A673 (cell line): ENCODE measurements at regions not wholly inside any gene's neighbourhood (a gene's known extent, or its start where the extent isn't known, plus 50 kb on each side); places are given as distances from the start of the nearest gene placed in this dataset.

Experiments
- BruUV-seq: library from RNA; stranded (reverse); fragments of 400-500 nt; replicated peaks from 2 replicates; lab custom pipeline; 2021; lab: Mats Ljungman, UMichigan
- CTCF ChIA-PET: fragments of 300-600 bp; sonication (Branson Sonifier 250); formaldehyde crosslinking; loops from one replicate; lab custom pipeline; 2022; ENCODE audit warnings: antibody characterized with exemption; lab: Charles Lee
- POLR2A ChIA-PET: fragments of 300-600 bp; sonication (Branson Sonifier 250); formaldehyde crosslinking; loops from one replicate; lab custom pipeline; 2022; ENCODE audit warnings: antibody characterized with exemption; ENCODE audit not compliant: low non-redundant PET; lab: Charles Lee
- DNase-seq: peaks from one replicate; pipeline ENCODE4 v3.0.0-alpha.2; 2015; ENCODE audit warnings: low spot score
- H3K27ac ChIP-seq: fragments of 200-600 bp; sonication (generic); 2 replicates; pipeline ENCODE4 v1.5.1; 2016; ENCODE audit warnings: mixed run types, low read depth, mild to moderate bottlenecking, mixed read lengths, antibody characterized with exemption, low read length; ENCODE audit not compliant: poor library complexity, severe bottlenecking
- H3K27me3 ChIP-seq: fragments of 200-600 bp; sonication (generic); replicated peaks from 2 replicates; pipeline ENCODE4 v1.6.1; 2017; ENCODE audit warnings: mixed run types, low read depth, mild to moderate bottlenecking, mixed read lengths, antibody characterized with exemption, low read length; ENCODE audit not compliant: insufficient read depth, poor library complexity
- H3K36me3 ChIP-seq: fragments of 200-600 bp; sonication (generic); 2 replicates; pipeline ENCODE4 v1.6.1; 2016; ENCODE audit warnings: mixed run types, mild to moderate bottlenecking, mixed read lengths, antibody characterized with exemption, low read length; ENCODE audit not compliant: insufficient read depth, poor library complexity, severe bottlenecking
- H3K4me1 ChIP-seq: fragments of 200-600 bp; sonication (generic); 2 replicates; pipeline ENCODE4 v1.6.1; 2017; ENCODE audit warnings: mixed run types, mild to moderate bottlenecking, mixed read lengths, antibody characterized with exemption, low read length; ENCODE audit not compliant: insufficient read depth, poor library complexity, severe bottlenecking
- H3K4me3 ChIP-seq: fragments of 200-600 bp; sonication (generic); 2 replicates; pipeline ENCODE4 v1.5.1; 2016; ENCODE audit warnings: low read depth, mixed run types, mild to moderate bottlenecking, mixed read lengths, low read length; ENCODE audit not compliant: poor library complexity, severe bottlenecking
- H3K9me3 ChIP-seq: fragments of 200-600 bp; sonication (generic); 2 replicates; pipeline ENCODE4 v1.6.1; 2016; ENCODE audit warnings: mixed run types, low read depth, mild to moderate bottlenecking, mixed read lengths, antibody characterized with exemption, low read length; ENCODE audit not compliant: poor library complexity, severe bottlenecking
- EZH2 ChIP-seq: fragments of 200-600 bp; sonication (generic); IDR thresholded peaks from 2 replicates; pipeline ENCODE4 v1.6.1; 2017; ENCODE audit warnings: borderline replicate concordance, low read depth, mild to moderate bottlenecking, mixed read lengths, antibody characterized with exemption, low read length; ENCODE audit not compliant: poor library complexity, severe bottlenecking
- intact Hi-C: fragments of 100-400 bp; cut with micrococcal nuclease; formaldehyde crosslinking; loops from one replicate; pipeline ENCODE4 v1.10.0; 2022; ENCODE audit not compliant: unreplicated experiment
- TF ChIP-seq, protein P1 (sequence below): fragments of 300-800, 200-600 bp; sonication (generic); conservative IDR thresholded peaks from 2 replicates; pipeline ENCODE4 v1.5.1; 2017; ENCODE audit warnings: low read depth, mild to moderate bottlenecking, antibody characterized with exemption, low read length, moderate library complexity, mixed read lengths

DNA sequence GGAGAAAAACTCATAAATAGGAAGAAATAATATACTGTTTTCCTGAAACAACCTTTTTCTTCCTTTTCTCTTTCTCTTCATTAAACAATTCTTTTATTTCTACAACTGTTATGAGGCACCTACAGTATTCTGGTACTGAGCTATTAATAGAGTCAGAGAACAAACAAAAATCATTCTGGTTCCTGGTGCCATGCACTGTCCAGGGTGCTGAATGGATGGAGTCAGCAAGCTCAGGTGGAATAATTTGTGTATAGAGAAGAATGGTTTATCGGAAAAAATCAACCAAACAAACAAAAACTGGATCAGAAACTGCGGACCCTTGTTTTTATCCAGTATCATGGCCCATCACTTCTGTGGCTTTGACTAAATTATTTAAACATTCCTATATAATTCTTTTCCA lies 430.3 kb upstream of the GOT2 start:
- POLR2A ChIA-PET, result no interaction called here
- TF ChIP-seq EZH2, result no peak
- TF ChIP-seq, protein P1, sequence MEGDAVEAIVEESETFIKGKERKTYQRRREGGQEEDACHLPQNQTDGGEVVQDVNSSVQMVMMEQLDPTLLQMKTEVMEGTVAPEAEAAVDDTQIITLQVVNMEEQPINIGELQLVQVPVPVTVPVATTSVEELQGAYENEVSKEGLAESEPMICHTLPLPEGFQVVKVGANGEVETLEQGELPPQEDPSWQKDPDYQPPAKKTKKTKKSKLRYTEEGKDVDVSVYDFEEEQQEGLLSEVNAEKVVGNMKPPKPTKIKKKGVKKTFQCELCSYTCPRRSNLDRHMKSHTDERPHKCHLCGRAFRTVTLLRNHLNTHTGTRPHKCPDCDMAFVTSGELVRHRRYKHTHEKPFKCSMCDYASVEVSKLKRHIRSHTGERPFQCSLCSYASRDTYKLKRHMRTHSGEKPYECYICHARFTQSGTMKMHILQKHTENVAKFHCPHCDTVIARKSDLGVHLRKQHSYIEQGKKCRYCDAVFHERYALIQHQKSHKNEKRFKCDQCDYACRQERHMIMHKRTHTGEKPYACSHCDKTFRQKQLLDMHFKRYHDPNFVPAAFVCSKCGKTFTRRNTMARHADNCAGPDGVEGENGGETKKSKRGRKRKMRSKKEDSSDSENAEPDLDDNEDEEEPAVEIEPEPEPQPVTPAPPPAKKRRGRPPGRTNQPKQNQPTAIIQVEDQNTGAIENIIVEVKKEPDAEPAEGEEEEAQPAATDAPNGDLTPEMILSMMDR, result no peak
- Histone ChIP-seq H3K4me1 (no peaks in the 10 kb centered on the region), H3K36me3 (no peaks in the 10 kb centered on the region), H3K27me3 (no peaks in the 10 kb centered on the region), H3K9me3 (no peaks in the 10 kb centered on the region), H3K27ac (no peak overlapping the region), H3K4me3 (no peak overlapping the region)
- no peak for DNase-seq
- CTCF ChIA-PET, result no interaction called here
- no TSS peak for BruUV-seq
- intact Hi-C loops, result no loop called here

DNA sequence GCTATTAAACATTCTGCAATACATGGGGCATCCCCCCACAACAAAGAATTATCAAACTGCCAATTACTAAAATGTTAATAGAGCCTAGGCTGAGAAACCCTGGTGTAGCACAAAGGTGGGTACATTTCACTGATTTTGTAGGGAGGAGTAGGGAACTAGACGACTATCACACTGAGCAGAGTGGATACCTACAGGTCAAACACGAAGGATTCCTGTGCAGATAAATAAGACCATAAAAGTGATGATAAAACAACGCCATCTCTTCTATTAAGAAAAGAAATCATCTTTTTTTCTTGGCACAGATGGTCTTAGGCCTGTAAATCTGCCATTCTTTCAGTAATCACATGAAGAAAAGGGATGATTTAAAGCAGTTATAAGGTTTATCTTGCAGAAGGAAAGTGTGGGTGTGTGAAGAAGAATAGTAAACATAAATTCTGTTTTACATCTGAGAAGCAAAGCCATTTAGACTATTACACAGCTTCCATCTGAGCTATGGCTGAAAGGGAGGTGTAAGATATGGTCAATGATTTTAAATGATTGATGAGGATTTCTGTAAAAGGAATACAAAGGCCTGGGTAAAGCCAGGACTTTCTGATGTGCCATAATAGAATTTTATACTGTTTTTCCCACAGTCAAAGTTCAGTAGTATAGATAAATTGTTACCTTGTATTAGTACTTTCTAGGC lies 429.4 kb upstream of the GOT2 start:
- H3K27me3 ChIP-seq, result no peaks in the 10 kb centered on the region
- BruUV-seq, result no TSS peak
- ChIA-PET POLR2A (no interaction called here), CTCF (no interaction called here)
- H3K36me3 ChIP-seq, result no peaks in the 10 kb centered on the region
- DNase-seq, result no peak
- no peak overlapping the region for H3K27ac ChIP-seq
- H3K4me3 ChIP-seq, result no peak overlapping the region
- no peaks in the 10 kb centered on the region for H3K4me1 ChIP-seq
- intact Hi-C loops, result no loop called here
- TF ChIP-seq, protein P1, result no peak
- TF ChIP-seq EZH2, result no peak
- no peaks in the 10 kb centered on the region for H3K9me3 ChIP-seq

DNA sequence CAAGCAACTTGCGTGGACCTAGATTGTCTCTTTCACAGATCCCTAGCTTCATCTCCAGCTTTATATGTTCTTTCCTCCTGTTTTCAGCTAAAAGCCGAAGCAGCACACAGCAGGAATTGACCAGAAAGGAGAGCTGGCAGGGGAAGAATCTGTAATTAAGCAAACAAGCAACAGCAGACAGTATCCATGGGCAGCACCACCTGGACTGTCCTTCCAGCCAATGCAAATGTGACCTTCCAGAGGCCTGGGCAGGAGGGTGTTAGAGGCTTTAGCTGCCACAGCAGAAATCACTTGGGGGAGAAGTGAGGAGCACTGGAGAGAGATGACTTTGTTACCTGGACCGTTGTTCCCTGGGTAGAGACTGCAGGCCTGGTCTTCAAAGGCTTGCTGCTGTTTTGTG lies 427.6 kb upstream of the GOT2 start:
- no TSS peak for BruUV-seq
- Histone ChIP-seq H3K27me3 (no peaks in the 10 kb centered on the region), H3K9me3 (no peaks in the 10 kb centered on the region), H3K36me3 (no peaks in the 10 kb centered on the region), H3K27ac (no peak overlapping the region), H3K4me1 (no peaks in the 10 kb centered on the region), H3K4me3 (no peak overlapping the region)
- CTCF ChIA-PET, result no interaction called here
- POLR2A ChIA-PET, result no interaction called here
- intact Hi-C loops, result no loop called here
- TF ChIP-seq, protein P1, result no peak
- no peak for TF ChIP-seq EZH2
- no peak for DNase-seq
